Amniotic epithelial cell (primary cell): ENCODE measurements at regions not wholly inside any gene's neighbourhood (a gene's known extent, or its start where the extent isn't known, plus 50 kb on each side); places are given as distances from the start of the nearest gene placed in this dataset.

Experiments used
- DNase-seq: peaks from one replicate; pipeline ENCODE4 v3.0.0-alpha.2; 2010; ENCODE audit warnings: low read depth

GRCh38 chr2:158905341-158905740, 63.1 kb upstream of the TANC1 start:
- no peak for DNase-seq

- no peak for DNase-seq
Measured at GRCh38 chr2:158905784-158906183, 62.7 kb upstream of the TANC1 start.

- DNase-seq = no peak
Measured at GRCh38 chr2:158907926-158908456, 60.4 kb upstream of the TANC1 start.

GRCh38 chr2:158912112-158912511, 56.3 kb upstream of the TANC1 start:
- no peak for DNase-seq

GRCh38 chr2:158912765-158913164, 55.7 kb upstream of the TANC1 start:
- DNase-seq = no peak

GRCh38 chr2:158914066-158914465, 54.4 kb upstream of the TANC1 start:
- no peak for DNase-seq

GRCh38 chr2:158914731-158915130, 53.7 kb upstream of the TANC1 start:
- DNase-seq = no peak

- DNase-seq = no peak
Measured at GRCh38 chr2:158917121-158917520, 51.3 kb upstream of the TANC1 start.

- no peak for DNase-seq
Measured at GRCh38 chr2:158918452-158918851, 50.0 kb upstream of the TANC1 start.
